ENCODE measurements at regions not wholly inside any gene's neighbourhood (a gene's known extent, or its start where the extent isn't known, plus 50 kb on each side); places are given as distances from the start of the nearest gene placed in this dataset.

- DNase-seq (ENCODE audit: low spot score): no peak
Observed at GRCh38 chr6:14711056-14711703, 534.7 kb upstream of the JARID2 start.

- no peak for DNase-seq (ENCODE audit: low spot score)
Observed at GRCh38 chr6:14711704-14712379, 534.0 kb upstream of the JARID2 start.

GRCh38 chr6:14713008-14713960 is 532.6 kb upstream of the JARID2 start:
- DNase-seq (ENCODE audit: low spot score): no peak

GRCh38 chr6:14713966-14714631 is 531.8 kb upstream of the JARID2 start:
- no peak for DNase-seq (ENCODE audit: low spot score)

- DNase-seq (ENCODE audit: low spot score): no peak
Observed at GRCh38 chr6:14715076-14715475, 530.8 kb upstream of the JARID2 start.

- no peak for DNase-seq (ENCODE audit: low spot score)
Observed at GRCh38 chr6:14716499-14717146, 529.2 kb upstream of the JARID2 start.

GRCh38 chr6:14717307-14717706 is 528.6 kb upstream of the JARID2 start:
- DNase-seq (ENCODE audit: low spot score): no peak

GRCh38 chr6:14718861-14719260 is 527.0 kb upstream of the JARID2 start:
- no peak for DNase-seq (ENCODE audit: low spot score)

- no peak for DNase-seq (ENCODE audit: low spot score)
Observed at GRCh38 chr6:14719270-14719669, 526.6 kb upstream of the JARID2 start.

GRCh38 chr6:14720411-14721102 is 525.3 kb upstream of the JARID2 start:
- DNase-seq (ENCODE audit: low spot score): no peak

GRCh38 chr6:14721103-14721758 is 524.6 kb upstream of the JARID2 start:
- no peak for DNase-seq (ENCODE audit: low spot score)

- no peak for DNase-seq (ENCODE audit: low spot score)
Observed at GRCh38 chr6:14722001-14722562, 523.8 kb upstream of the JARID2 start.

GRCh38 chr6:14722704-14723103 is 523.2 kb upstream of the JARID2 start:
- no peak for DNase-seq (ENCODE audit: low spot score)

- DNase-seq (ENCODE audit: low spot score): no peak
Observed at GRCh38 chr6:14723535-14724086, 522.3 kb upstream of the JARID2 start.

- DNase-seq (ENCODE audit: low spot score): no peak
Observed at GRCh38 chr6:14724549-14724948, 521.3 kb upstream of the JARID2 start.

GRCh38 chr6:14726816-14727493 is 518.9 kb upstream of the JARID2 start:
- DNase-seq (ENCODE audit: low spot score): no peak

- no peak for DNase-seq (ENCODE audit: low spot score)
Observed at GRCh38 chr6:14727494-14728395, 518.1 kb upstream of the JARID2 start.
